SK-N-SH (cell line): ENCODE measurements at regions not wholly inside any gene's neighbourhood (a gene's known extent, or its start where the extent isn't known, plus 50 kb on each side); places are given as distances from the start of the nearest gene placed in this dataset.

ENCODE experiments used
- CTCF ChIA-PET: fragments of 300-600, 350-600 bp; formaldehyde crosslinking; extraction: SDS; loops from one replicate; lab custom pipeline; 2021; lab: Yijun Ruan, JAX
- POLR2A ChIA-PET: fragments of 350-600 bp; sonication (Branson Sonifier 250); formaldehyde crosslinking; extraction: SDS; loops from one replicate; lab custom pipeline; 2020; ENCODE audit warnings: antibody characterized with exemption, inconsistent platforms; lab: Yijun Ruan, JAX
- DNase-seq: peaks from one replicate; pipeline ENCODE4 v3.0.0; 2012
- H2AFZ ChIP-seq: fragments of 200-600 bp; sonication (generic); 2 replicates; pipeline ENCODE4 v1.8.1; 2016; ENCODE audit warnings: antibody characterized with exemption, mild to moderate bottlenecking, low read depth
- H3F3A ChIP-seq: fragments of 200-600 bp; sonication (generic); replicated peaks from 2 replicates; pipeline ENCODE3; 2016; ENCODE audit warnings: antibody characterized with exemption, mild to moderate bottlenecking; ENCODE audit not compliant: insufficient read depth
- H3K27ac ChIP-seq, 2 experiments: fragments of 200-500 bp in 1 of 2; fragments of 200-600 bp in 1 of 2; sonication (Bioruptor generic) in 1 of 2; sonication (generic), shearing (Covaris generic) in 1 of 2; 2 replicates each; pipeline versions ENCODE4 v1.5.1 to v1.6.1; 2014 to 2016; ENCODE audit warnings: low read depth in 2 of 2, inconsistent platforms in 1 of 2, low read length in 1 of 2, mild to moderate bottlenecking in 1 of 2, mixed read lengths in 1 of 2
- H3K27me3 ChIP-seq: fragments of 200-600 bp; sonication (generic), shearing (Covaris generic); 2 replicates; pipeline ENCODE4 v1.6.1; 2016; ENCODE audit warnings: mixed run types; ENCODE audit not compliant: insufficient read depth
- H3K36me3 ChIP-seq, 2 experiments: fragments of 200-500 bp in 1 of 2; fragments of 200-600 bp in 1 of 2; sonication (Bioruptor generic) in 1 of 2; sonication (generic) in 1 of 2; replicated peaks in 1 of 2; 2 replicates each; pipeline versions ENCODE3 to v1.5.1; 2014 to 2016; ENCODE audit warnings: low read length in 1 of 2, mild to moderate bottlenecking in 1 of 2; ENCODE audit not compliant: insufficient read depth in 2 of 2, control insufficient read depth in 1 of 2
- H3K4me1 ChIP-seq, 2 experiments: fragments of 200-500 bp in 1 of 2; fragments of 200-600 bp in 1 of 2; sonication (Bioruptor generic) in 1 of 2; sonication (generic), shearing (Covaris generic) in 1 of 2; 2 replicates each; pipeline versions ENCODE4 v1.5.1 to v1.6.1; 2014 to 2016; ENCODE audit warnings: low read depth in 1 of 2, low read length in 1 of 2, mixed run types in 1 of 2; ENCODE audit not compliant: insufficient read depth in 2 of 2, control insufficient read depth in 1 of 2
- H3K4me2 ChIP-seq: fragments of 200-600 bp; sonication (generic), shearing (Covaris generic); 2 replicates; pipeline ENCODE4 v1.6.1; 2017; ENCODE audit warnings: mixed run types
- H3K4me3 ChIP-seq, 2 experiments: fragments of 200-500 bp in 1 of 2; fragments of 200-600 bp in 1 of 2; sonication (Bioruptor generic) in 1 of 2; sonication (generic), shearing (Covaris generic) in 1 of 2; 2 replicates each; pipeline versions ENCODE4 v1.5.1 to v1.8.1; 2014 to 2016; ENCODE audit warnings: low read depth in 2 of 2, inconsistent platforms in 1 of 2, low read length in 1 of 2, mild to moderate bottlenecking in 1 of 2, mixed read lengths in 1 of 2, moderate library complexity in 1 of 2
- H3K79me2 ChIP-seq: fragments of 200-600 bp; sonication (generic); 2 replicates; pipeline ENCODE4 v1.8.1; 2017; ENCODE audit warnings: mild to moderate bottlenecking; ENCODE audit not compliant: insufficient read depth
- H3K9ac ChIP-seq: fragments of 200-600 bp; sonication (generic); 2 replicates; pipeline ENCODE4 v1.6.1; 2017; ENCODE audit warnings: mixed run types
- H3K9me2 ChIP-seq: fragments of 200-600 bp; sonication (generic); 2 replicates; pipeline ENCODE4 v1.6.1; 2017; ENCODE audit warnings: mixed run types
- H3K9me3 ChIP-seq: fragments of 200-600 bp; sonication (generic); 2 replicates; pipeline ENCODE4 v1.6.1; 2017; ENCODE audit warnings: mixed run types, mild to moderate bottlenecking, moderate library complexity
- H4K20me1 ChIP-seq: fragments of 200-600 bp; sonication (generic); 2 replicates; pipeline ENCODE4 v1.6.1; 2017; ENCODE audit warnings: mild to moderate bottlenecking, mixed run types; ENCODE audit not compliant: insufficient read depth
- CHD2 ChIP-seq: fragments of 150-350 bp; IDR thresholded peaks from 2 replicates; pipeline ENCODE4 v1.6.1; 2018; ENCODE audit warnings: low read length; ENCODE audit not compliant: partially characterized antibody
- CTCF ChIP-seq: fragments of 200-600 bp; sonication (generic); IDR thresholded peaks from 2 replicates; pipeline ENCODE4 v1.6.1; 2017; ENCODE audit warnings: antibody characterized with exemption, mild to moderate bottlenecking, moderate library complexity
- ELF1 ChIP-seq: IDR thresholded peaks from 2 replicates; pipeline ENCODE4 v1.4.0; 2012
- EZH2phosphoT487 ChIP-seq: fragments of 200-600 bp; sonication (generic); IDR thresholded peaks from 2 replicates; pipeline ENCODE4 v1.6.1; 2017; ENCODE audit warnings: low read depth, mixed run types, mild to moderate bottlenecking, antibody characterized with exemption, moderate library complexity, borderline replicate concordance
- FOXM1 ChIP-seq: IDR thresholded peaks from 2 replicates; pipeline ENCODE4 v1.4.0; 2012; ENCODE audit warnings: low read depth, mild to moderate bottlenecking
- GATA2 ChIP-seq: sonication (generic); formaldehyde crosslinking; IDR thresholded peaks from 2 replicates; pipeline ENCODE4 v1.5.0; 2020; ENCODE audit warnings: mild to moderate bottlenecking, missing genetic modification reagents
- JUND ChIP-seq: IDR thresholded peaks from 2 replicates; pipeline ENCODE4 v1.4.0; 2012
- MEF2A ChIP-seq: IDR thresholded peaks from 2 replicates; pipeline ENCODE4 v1.4.0; 2012; ENCODE audit warnings: low read depth, borderline replicate concordance
- NRF1 ChIP-seq: IDR thresholded peaks from 2 replicates; pipeline ENCODE4 v1.6.1; 2012; ENCODE audit warnings: low read depth, mild to moderate bottlenecking, low read length
- PBX3 ChIP-seq: IDR thresholded peaks from 2 replicates; pipeline ENCODE4; 2012
- RAD21 ChIP-seq: IDR thresholded peaks from 2 replicates; pipeline ENCODE4 v1.6.1; 2012; ENCODE audit warnings: mild to moderate bottlenecking, low read length
- REST ChIP-seq: IDR thresholded peaks from 2 replicates; pipeline ENCODE4 v1.6.1; 2012; ENCODE audit warnings: mild to moderate bottlenecking, low read depth, low read length, moderate library complexity
- RFX5 ChIP-seq: IDR thresholded peaks from 2 replicates; pipeline ENCODE4 v1.6.1; 2012; ENCODE audit warnings: mild to moderate bottlenecking, improper control_type of control experiment, low read length
- SIN3A ChIP-seq: IDR thresholded peaks from 2 replicates; pipeline ENCODE4 v1.6.1; 2012; ENCODE audit warnings: low read depth, mild to moderate bottlenecking, low read length, moderate library complexity, borderline replicate concordance
- TCF12 ChIP-seq: IDR thresholded peaks from 2 replicates; pipeline ENCODE4 v1.4.0; 2012
- TEAD4 ChIP-seq: IDR thresholded peaks from 2 replicates; pipeline ENCODE4 v1.4.0; 2012; ENCODE audit warnings: mild to moderate bottlenecking, borderline replicate concordance; ENCODE audit not compliant: insufficient read depth
- YY1 ChIP-seq: IDR thresholded peaks from 2 replicates; pipeline ENCODE4 v1.4.0; 2012; ENCODE audit warnings: low read depth, mild to moderate bottlenecking
- WGBS: methylation state at CpG from one replicate; pipeline ENCODE4 v1.1.6; 2017; ENCODE audit warnings: low lambda C conversion rate; 5-methylcytosine and 5-hydroxymethylcytosine counted together
- TF ChIP-seq, protein P1 (sequence below): IDR thresholded peaks from 2 replicates; pipeline ENCODE4 v1.4.0; 2012; ENCODE audit warnings: low read depth, borderline replicate concordance

DNA sequence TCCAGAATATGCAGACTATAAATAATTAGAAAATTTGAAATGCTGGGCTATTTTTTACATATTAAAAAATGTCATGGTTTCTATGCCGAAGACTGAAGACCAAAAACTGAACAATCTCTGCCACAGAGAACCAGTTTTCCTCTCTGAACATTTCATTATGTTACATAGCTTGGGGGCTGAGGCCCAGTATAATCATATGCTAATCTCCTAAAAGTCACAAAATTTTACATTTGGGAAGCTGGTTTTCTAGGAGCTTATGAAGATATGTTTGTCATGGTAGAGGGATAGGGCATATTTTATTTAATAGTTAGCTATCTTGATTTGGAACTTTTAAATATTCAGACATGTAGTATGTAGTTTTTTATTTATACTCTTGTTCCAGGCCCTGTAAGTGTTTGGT is 167.8 kb downstream of the GPAT3 start:
- ChIA-PET POLR2A (no interaction called here), CTCF (interaction anchor here (1.9 kb wide), 1 partner anchor 58 kb away, joined by 8 read pairs; no protein-coding TSS in a partner anchor)
- Histone ChIP-seq H3K9ac (no peak overlapping the region), H3K4me1 (no peaks in the 10 kb centered on the region), H3F3A (no peaks in the 10 kb centered on the region), H3K27ac (no peak overlapping the region), H3K36me3 (no peaks in the 10 kb centered on the region), H3K9me2 (no peaks in the 10 kb centered on the region), H4K20me1 (no peaks in the 10 kb centered on the region), H2AFZ (no peak overlapping the region), H3K9me3 (no peaks in the 10 kb centered on the region)
- WGBS, result 7% methylated on average over 1 of the region's 1 CpG
- TF ChIP-seq PBX3, result no peak
- no peak for TF ChIP-seq CHD2
- TF ChIP-seq GATA2 (CRISPR knock-in tag), result no peak
- no peak for TF ChIP-seq SIN3A
- TF ChIP-seq ELF1, result no peak
- TF ChIP-seq FOXM1, result no peak
- no peak for TF ChIP-seq RAD21
- no peak for TF ChIP-seq TEAD4
- TF ChIP-seq EZH2phosphoT487, result no peak
- no peak for TF ChIP-seq YY1
- no peak for TF ChIP-seq RFX5
- TF ChIP-seq, protein P1, sequence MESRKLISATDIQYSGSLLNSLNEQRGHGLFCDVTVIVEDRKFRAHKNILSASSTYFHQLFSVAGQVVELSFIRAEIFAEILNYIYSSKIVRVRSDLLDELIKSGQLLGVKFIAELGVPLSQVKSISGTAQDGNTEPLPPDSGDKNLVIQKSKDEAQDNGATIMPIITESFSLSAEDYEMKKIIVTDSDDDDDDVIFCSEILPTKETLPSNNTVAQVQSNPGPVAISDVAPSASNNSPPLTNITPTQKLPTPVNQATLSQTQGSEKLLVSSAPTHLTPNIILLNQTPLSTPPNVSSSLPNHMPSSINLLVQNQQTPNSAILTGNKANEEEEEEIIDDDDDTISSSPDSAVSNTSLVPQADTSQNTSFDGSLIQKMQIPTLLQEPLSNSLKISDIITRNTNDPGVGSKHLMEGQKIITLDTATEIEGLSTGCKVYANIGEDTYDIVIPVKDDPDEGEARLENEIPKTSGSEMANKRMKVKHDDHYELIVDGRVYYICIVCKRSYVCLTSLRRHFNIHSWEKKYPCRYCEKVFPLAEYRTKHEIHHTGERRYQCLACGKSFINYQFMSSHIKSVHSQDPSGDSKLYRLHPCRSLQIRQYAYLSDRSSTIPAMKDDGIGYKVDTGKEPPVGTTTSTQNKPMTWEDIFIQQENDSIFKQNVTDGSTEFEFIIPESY, result no peak
- no peak for TF ChIP-seq JUND
- TF ChIP-seq NRF1, result no peak
- TF ChIP-seq, all 33 proteins: peak for 0
- H3K4me3 ChIP-seq, result no peak overlapping the region
- no peaks in the 10 kb centered on the region for H3K79me2 ChIP-seq
- H3K4me2 ChIP-seq, result no peak overlapping the region
- H3K27me3 ChIP-seq, result no peaks in the 10 kb centered on the region
- no peak for DNase-seq

DNA sequence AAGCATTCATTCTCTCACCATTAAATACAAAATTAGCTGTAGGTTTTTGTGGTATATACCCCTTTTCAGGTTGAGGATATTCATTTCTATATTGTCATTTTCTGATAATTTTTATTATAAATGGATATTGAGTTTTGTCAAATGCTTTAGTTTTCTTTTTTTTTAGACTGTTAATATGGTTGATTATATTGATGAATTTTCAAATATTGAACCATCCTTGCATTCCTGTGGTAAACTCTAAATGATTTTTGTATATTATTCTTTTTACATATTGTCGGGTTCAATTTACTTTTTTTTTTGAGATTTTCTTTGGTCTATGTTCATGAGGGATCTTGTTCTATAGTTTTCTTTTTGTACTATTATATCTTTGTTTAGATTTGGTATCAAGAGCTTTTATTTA is 165.1 kb downstream of the GPAT3 start:
- Histone ChIP-seq H3K4me3 (no peak overlapping the region), H3F3A (no peaks in the 10 kb centered on the region), H4K20me1 (no peaks in the 10 kb centered on the region), H3K27ac (no peak overlapping the region), H3K4me1 (no peaks in the 10 kb centered on the region), H3K9me3 (no peaks in the 10 kb centered on the region), H3K4me2 (no peak overlapping the region), H3K9me2 (no peaks in the 10 kb centered on the region; the same call in 1 of the 2 replicates), H3K79me2 (no peaks in the 10 kb centered on the region), H2AFZ (no peak overlapping the region), H3K9ac (no peak overlapping the region), H3K27me3 (no peaks in the 10 kb centered on the region), H3K36me3 (no peaks in the 10 kb centered on the region)
- ChIA-PET CTCF (no interaction called here), POLR2A (no interaction called here)
- WGBS, result 2% methylated on average over 1 of the region's 1 CpG
- DNase-seq, result no peak
- TF ChIP-seq CTCF (no peak), MEF2A (no peak), REST (no peak), PBX3 (no peak), NRF1 (no peak), TCF12 (no peak)
- TF ChIP-seq, protein P1, result no peak
